ENCODE measurements at regions not wholly inside any gene's neighbourhood (a gene's known extent, or its start where the extent isn't known, plus 50 kb on each side); places are given as distances from the start of the nearest gene placed in this dataset.
"Not testable (repeated sequence)": the region's sequence is repeated elsewhere in the genome, so short reads cannot be mapped to it uniquely, and the experiment has no call there.

GRCh38 chr4:19016550-19016949 lies 995.0 kb upstream of the LCORL start:
- H3K36me3 Mint-ChIP-seq (ENCODE audit: low read depth); H3K27me3 Mint-ChIP-seq; ATAC-seq; H3K9me3 Mint-ChIP-seq; H3K27ac Mint-ChIP-seq; H3K4me1 Mint-ChIP-seq; H3K4me3 Mint-ChIP-seq; DNase-seq: not testable (repeated sequence)

GRCh38 chr4:19014594-19014993 lies 993.0 kb upstream of the LCORL start:
- DNase-seq: no peak
- Mint-ChIP-seq H3K4me1 (no peaks in the 10 kb centered on the region), H3K27me3 (no peaks in the 10 kb centered on the region), H3K9me3 (no peaks in the 10 kb centered on the region), H3K27ac (no peak overlapping the region), H3K36me3 (ENCODE audit: low read depth) (no peaks in the 10 kb centered on the region), H3K4me3 (no peak overlapping the region)
- no peak for ATAC-seq

DNA sequence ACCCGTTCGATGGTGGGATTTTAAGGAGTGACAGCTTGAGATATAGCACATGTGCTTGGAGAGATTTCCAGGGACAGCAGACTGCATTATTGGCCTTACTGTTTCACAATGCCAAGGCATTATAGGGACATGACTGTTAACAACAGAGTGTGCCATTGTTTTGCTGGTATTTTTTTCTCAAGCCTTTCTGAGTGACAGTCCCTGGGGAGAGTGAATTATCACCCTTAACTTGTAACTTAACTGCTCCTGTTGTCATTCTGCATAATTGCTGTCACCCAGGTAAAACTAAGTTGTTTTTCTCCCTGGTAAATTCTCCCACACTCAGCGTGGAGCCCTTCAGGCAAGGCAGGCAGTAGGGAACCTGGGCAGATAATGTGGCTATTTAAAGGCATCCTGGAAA lies 989.2 kb upstream of the LCORL start:
- Mint-ChIP-seq H3K4me1 (no peaks in the 10 kb centered on the region), H3K27me3 (no peaks in the 10 kb centered on the region)

GRCh38 chr4:19009881-19010280 lies 988.3 kb upstream of the LCORL start:
- H3K9me3 Mint-ChIP-seq: peaks cover 11% of the 10 kb centered on the region

More for the DNA sequence above, 989.2 kb upstream of the LCORL start:
- Mint-ChIP-seq H3K4me3 (no peak overlapping the region), H3K36me3 (ENCODE audit: low read depth) (no peaks in the 10 kb centered on the region), H3K9me3 (peaks cover 11% of the 10 kb centered on the region), H3K27ac (no peak overlapping the region)
- DNase-seq (no peak), ATAC-seq (no peak)

DNA sequence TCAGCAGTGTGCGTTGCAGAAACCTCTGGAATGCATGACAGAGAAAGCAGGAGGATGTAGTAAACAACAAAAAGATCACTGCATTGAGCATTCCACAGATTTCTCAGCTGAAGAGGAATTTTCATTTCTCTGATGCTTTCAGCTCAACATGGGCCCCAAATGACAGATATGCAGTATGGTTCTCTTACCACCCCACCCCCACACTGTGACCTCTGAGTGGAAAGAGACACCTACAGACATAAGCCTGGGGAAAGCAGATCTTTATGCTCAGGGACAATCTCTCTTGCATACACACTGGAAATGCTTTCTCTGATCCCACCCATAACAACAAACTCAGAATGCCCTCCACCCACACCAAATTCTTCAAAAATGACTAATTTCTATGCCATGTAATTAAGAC lies 983.7 kb upstream of the LCORL start:
- peaks cover 30% of the 10 kb centered on the region for H3K9me3 Mint-ChIP-seq
- no peak overlapping the region for H3K4me3 Mint-ChIP-seq
- H3K4me1 Mint-ChIP-seq: no peaks in the 10 kb centered on the region
- H3K27ac Mint-ChIP-seq: no peak overlapping the region
- DNase-seq: no peak
- H3K36me3 Mint-ChIP-seq (ENCODE audit: low read depth): no peaks in the 10 kb centered on the region
- no peak for ATAC-seq
- no peaks in the 10 kb centered on the region for H3K27me3 Mint-ChIP-seq

More at GRCh38 chr4:19009881-19010280, 988.3 kb upstream of the LCORL start:
- H3K36me3 Mint-ChIP-seq (ENCODE audit: low read depth): no peaks in the 10 kb centered on the region
- ATAC-seq: no peak
- H3K4me1 Mint-ChIP-seq: no peaks in the 10 kb centered on the region
- DNase-seq: no peak
- H3K27ac Mint-ChIP-seq: no peak overlapping the region
- H3K4me3 Mint-ChIP-seq: no peak overlapping the region
- H3K27me3 Mint-ChIP-seq: no peaks in the 10 kb centered on the region

DNA sequence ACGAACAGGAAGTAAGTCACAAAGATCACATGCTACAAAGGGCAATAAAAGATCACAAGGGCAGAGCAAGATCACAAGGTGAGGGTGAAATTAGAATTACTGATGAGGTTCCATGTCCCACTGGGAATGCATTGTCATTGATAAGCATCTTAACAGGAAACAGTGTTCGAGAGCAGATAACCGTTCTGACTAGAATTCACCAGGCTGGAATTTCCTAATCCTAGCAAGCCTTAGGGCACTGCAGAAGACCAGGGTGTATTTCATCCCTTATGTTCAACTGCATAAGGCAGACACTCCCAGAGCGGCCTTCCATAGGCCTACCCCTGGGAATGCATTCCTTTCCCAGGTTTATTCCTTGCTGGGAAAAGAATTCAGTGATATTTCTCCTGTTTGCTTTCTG lies 980.6 kb upstream of the LCORL start:
- Mint-ChIP-seq H3K36me3 (ENCODE audit: low read depth) (no peaks in the 10 kb centered on the region), H3K27me3 (no peaks in the 10 kb centered on the region), H3K4me1 (no peaks in the 10 kb centered on the region), H3K27ac (no peak overlapping the region), H3K4me3 (no peak overlapping the region), H3K9me3 (peaks cover 31% of the 10 kb centered on the region)
- no peak for DNase-seq
- ATAC-seq: no peak

- Mint-ChIP-seq H3K36me3 (ENCODE audit: low read depth) (no peaks in the 10 kb centered on the region), H3K4me3 (no peak overlapping the region), H3K27me3 (no peaks in the 10 kb centered on the region), H3K4me1 (no peaks in the 10 kb centered on the region), H3K27ac (no peak overlapping the region), H3K9me3 (peaks cover 44% of the 10 kb centered on the region)
- DNase-seq (no peak), ATAC-seq (no peak)
These were observed 978.0 kb upstream of the LCORL start for GRCh38 chr4:18999595-18999994.

DNA sequence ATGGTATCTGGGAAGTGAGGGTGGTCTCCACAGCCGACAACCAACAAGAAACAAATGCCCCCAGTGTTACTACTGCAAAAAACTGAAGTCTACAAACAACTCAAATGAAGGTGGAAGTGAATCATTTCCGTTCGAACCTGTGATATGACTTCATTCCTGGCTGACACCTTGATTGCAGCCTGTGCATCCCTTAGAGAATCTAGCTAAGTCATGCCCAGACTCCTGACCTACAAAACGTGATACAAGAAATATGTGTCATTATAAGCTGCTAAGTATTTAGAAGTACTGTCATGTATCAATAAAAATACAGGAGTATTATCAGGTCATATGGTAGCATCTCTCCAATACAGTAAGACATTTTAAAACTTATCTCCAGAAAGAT lies 959.7 kb upstream of the LCORL start:
- H3K4me1 Mint-ChIP-seq: no peaks in the 10 kb centered on the region
- H3K36me3 Mint-ChIP-seq (ENCODE audit: low read depth): no peaks in the 10 kb centered on the region
- no peak overlapping the region for H3K27ac Mint-ChIP-seq
- no peak overlapping the region for H3K4me3 Mint-ChIP-seq
- DNase-seq (no peak), ATAC-seq (no peak)
- H3K27me3 Mint-ChIP-seq: no peaks in the 10 kb centered on the region
- H3K9me3 Mint-ChIP-seq: peaks cover 4% of the 10 kb centered on the region

DNA sequence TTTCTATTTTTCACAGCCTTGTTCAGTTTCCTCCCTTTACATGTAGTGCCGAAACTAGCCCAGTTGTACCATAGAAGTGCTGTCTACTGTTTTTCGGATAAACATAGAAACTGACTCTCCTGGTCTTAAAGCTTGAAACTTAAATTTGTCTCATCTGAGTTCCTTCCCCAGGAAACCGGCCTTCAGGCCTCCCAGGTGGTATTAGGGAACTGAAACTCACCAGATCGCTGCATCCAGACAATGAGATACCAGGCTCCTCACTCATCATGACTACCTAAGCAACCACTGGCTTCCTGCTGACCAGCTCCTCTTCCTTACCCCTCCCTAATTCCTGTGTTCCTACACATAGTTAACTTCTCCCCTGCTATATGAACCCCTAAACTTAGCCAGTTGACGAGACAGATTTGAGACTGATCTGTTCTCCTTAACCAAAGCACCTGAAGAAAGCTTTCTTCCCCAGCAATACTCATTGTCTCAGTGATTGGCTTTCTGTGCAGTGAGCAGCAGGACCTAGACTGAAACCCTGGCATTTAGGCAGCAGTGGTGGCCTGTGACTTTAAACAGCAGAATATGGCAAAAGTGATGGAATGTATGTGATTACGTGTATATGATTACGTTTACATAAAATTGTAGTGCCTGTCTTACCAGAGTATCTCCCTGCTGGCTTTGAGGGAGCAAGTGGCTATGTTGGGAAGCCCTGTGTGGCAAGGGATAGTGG lies 959.1 kb upstream of the LCORL start:
- DNase-seq (no peak), ATAC-seq (no peak)
- Mint-ChIP-seq H3K27ac (no peak overlapping the region), H3K27me3 (no peaks in the 10 kb centered on the region), H3K36me3 (ENCODE audit: low read depth) (no peaks in the 10 kb centered on the region), H3K4me3 (no peak overlapping the region), H3K9me3 (peaks cover 4% of the 10 kb centered on the region), H3K4me1 (no peaks in the 10 kb centered on the region)

GRCh38 chr4:18976884-18977283 lies 955.3 kb upstream of the LCORL start:
- H3K27me3 Mint-ChIP-seq: no peaks in the 10 kb centered on the region
- no peak overlapping the region for H3K4me3 Mint-ChIP-seq
- H3K27ac Mint-ChIP-seq: no peak overlapping the region
- DNase-seq: no peak
- ATAC-seq: no peak
- peaks cover 6% of the 10 kb centered on the region for H3K9me3 Mint-ChIP-seq
- H3K4me1 Mint-ChIP-seq: no peaks in the 10 kb centered on the region
- no peaks in the 10 kb centered on the region for H3K36me3 Mint-ChIP-seq (ENCODE audit: low read depth)

DNA sequence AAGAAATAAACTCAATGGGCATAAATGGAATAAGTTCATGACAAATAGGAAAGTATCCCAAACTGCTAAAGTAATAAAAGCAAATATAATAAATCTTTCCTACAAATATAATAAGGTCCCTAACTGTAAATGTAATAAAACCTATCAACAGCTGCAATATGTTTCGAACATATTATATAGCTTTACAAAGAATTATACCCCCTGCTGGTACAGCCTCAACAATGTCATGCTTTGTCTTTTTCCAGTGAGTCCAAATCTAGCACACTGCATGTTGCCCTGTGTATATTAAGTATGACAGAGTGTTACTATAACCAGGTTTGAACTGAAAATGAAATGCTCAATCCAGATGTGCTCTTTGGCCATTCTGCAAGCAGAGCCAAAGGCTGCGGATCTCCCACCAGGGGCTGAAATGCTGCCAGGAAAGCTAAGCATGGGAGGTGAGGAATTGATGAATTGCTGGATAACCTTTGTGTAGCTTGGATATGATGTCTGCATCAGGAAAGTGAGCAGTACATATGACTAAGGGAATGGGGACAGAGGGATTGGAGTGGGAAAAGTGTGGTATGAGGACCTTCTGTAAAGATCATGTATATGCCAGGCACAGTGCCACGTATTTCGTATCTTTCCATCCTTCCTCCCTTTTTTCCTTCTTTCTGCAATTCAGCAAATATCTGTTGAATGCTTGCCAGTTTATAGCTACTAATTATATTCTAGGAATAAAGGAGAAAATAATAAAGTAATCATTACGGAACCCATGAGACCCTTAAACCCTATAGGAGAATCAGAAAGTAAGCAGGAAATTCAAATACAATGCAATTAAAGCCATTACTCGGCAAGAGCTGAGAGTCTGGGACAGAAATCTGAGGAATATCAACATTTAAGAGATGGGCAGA lies 954.6 kb upstream of the LCORL start:
- Mint-ChIP-seq H3K4me3 (no peak overlapping the region), H3K36me3 (ENCODE audit: low read depth) (no peaks in the 10 kb centered on the region), H3K27me3 (no peaks in the 10 kb centered on the region), H3K4me1 (no peaks in the 10 kb centered on the region), H3K9me3 (peaks cover 7% of the 10 kb centered on the region), H3K27ac (no peak overlapping the region)
- no peak for ATAC-seq
- DNase-seq: no peak

- H3K27ac Mint-ChIP-seq: no peak overlapping the region
- no peaks in the 10 kb centered on the region for H3K36me3 Mint-ChIP-seq (ENCODE audit: low read depth)
- DNase-seq: no peak
- no peak for ATAC-seq
- H3K4me1 Mint-ChIP-seq: no peaks in the 10 kb centered on the region
- no peaks in the 10 kb centered on the region for H3K27me3 Mint-ChIP-seq
- no peak overlapping the region for H3K4me3 Mint-ChIP-seq
- peaks cover 10% of the 10 kb centered on the region for H3K9me3 Mint-ChIP-seq
These were observed 951.7 kb upstream of the LCORL start for GRCh38 chr4:18973296-18973695.

DNA sequence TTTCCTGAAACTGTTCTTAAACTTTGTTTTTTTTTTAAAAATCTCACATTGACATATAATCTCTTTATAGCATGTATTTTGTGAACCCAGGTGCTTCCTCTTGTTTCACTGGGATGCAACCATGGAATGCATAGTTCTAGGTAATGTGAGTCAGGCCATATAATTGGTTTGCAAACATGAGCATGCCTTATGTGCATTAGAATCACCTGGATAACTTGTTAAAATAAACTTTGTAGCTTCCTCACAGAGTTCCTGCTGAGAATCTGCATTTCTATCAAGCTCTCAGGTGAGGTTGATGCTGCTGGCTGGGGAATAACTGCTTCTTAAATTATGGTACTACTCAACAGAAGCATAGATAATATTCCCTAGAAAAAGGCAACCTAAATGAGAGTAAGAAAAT lies 940.3 kb upstream of the LCORL start:
- DNase-seq (no peak), ATAC-seq (no peak)
- Mint-ChIP-seq H3K36me3 (ENCODE audit: low read depth) (no peaks in the 10 kb centered on the region), H3K9me3 (peaks cover 16% of the 10 kb centered on the region), H3K4me3 (no peak overlapping the region), H3K27ac (no peak overlapping the region), H3K27me3 (no peaks in the 10 kb centered on the region), H3K4me1 (no peaks in the 10 kb centered on the region)

- ATAC-seq (no peak), DNase-seq (no peak)
- peaks cover 16% of the 10 kb centered on the region for H3K9me3 Mint-ChIP-seq
- H3K27ac Mint-ChIP-seq: no peak overlapping the region
- H3K4me1 Mint-ChIP-seq: no peaks in the 10 kb centered on the region
- no peaks in the 10 kb centered on the region for H3K36me3 Mint-ChIP-seq (ENCODE audit: low read depth)
- H3K27me3 Mint-ChIP-seq: no peaks in the 10 kb centered on the region
- no peak overlapping the region for H3K4me3 Mint-ChIP-seq
These were observed 939.7 kb upstream of the LCORL start for GRCh38 chr4:18961266-18961665.

GRCh38 chr4:18957716-18958115 lies 936.2 kb upstream of the LCORL start:
- Mint-ChIP-seq H3K4me1 (no peaks in the 10 kb centered on the region), H3K4me3 (no peak overlapping the region), H3K36me3 (ENCODE audit: low read depth) (no peaks in the 10 kb centered on the region), H3K9me3 (peaks cover 19% of the 10 kb centered on the region), H3K27ac (no peak overlapping the region), H3K27me3 (no peaks in the 10 kb centered on the region)
- DNase-seq: no peak
- no peak for ATAC-seq

Measured in activated naive CD8-positive, alpha-beta T cell treated with anti-CD3 and anti-CD28 coated beads, Interleukin-2, amount 50 U/mL, for 24 hours (primary cell).